ENCODE measurements at regions not wholly inside any gene's neighbourhood (a gene's known extent, or its start where the extent isn't known, plus 50 kb on each side); places are given as distances from the start of the nearest gene placed in this dataset.

DNA sequence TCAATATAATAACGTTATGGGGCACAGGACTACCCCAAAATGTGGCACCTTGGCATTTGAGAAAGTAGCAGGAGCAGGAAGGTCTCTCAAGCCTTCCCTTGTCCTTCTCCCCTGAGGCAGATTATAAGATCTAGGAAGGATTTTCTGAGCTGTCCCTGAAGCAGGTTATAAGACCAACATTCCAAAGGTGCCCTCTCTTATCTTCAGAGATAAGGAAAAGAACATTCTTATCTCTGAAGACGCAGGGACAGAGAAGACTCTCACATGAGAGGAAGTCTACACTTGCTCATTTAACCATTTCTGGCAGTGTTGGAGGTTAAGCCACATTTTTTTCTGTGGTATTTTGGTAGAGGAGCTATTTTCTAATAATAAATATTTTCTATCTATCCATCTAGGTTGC, 437.9 kb upstream of the MAOA start:
- Histone ChIP-seq H3K4me3 (ENCODE audit: low read length in 2 of 2) (no peak overlapping the region), H2AK5ac (ENCODE audit: low read depth, low read length) (no peak overlapping the region), H3K4me2 (ENCODE audit: insufficient read depth, low read length, poor library complexity, severe bottlenecking) (no peak overlapping the region), H3K4ac (ENCODE audit: low read length) (no peak overlapping the region), H3K9ac (ENCODE audit: low read depth, low read length, poor library complexity) (no peak overlapping the region), H4K91ac (ENCODE audit: low read depth, low read length, poor library complexity) (no peak overlapping the region), H3K18ac (ENCODE audit: low read length) (no peak overlapping the region), H2BK5ac (ENCODE audit: low read length) (no peak overlapping the region), H3K4me1 (ENCODE audit: control insufficient read depth in 2 of 2, insufficient read depth in 1 of 2, low read depth in 1 of 2, low read length in 2 of 2) (no peaks in the 10 kb centered on the region), H2BK120ac (ENCODE audit: low read depth, low read length) (no peak overlapping the region), H3K27me3 (ENCODE audit: control insufficient read depth in 3 of 3, insufficient read depth in 3 of 3, low read depth in 1 of 3, low read length in 3 of 3) (no peaks in the 10 kb centered on the region), H3K36me3 (replicated peaks in 1 of 2; ENCODE audit: control insufficient read depth in 2 of 2, insufficient read depth in 2 of 2, low read length in 2 of 2) (no peaks in the 10 kb centered on the region), H2BK15ac (ENCODE audit: low read length) (no peak overlapping the region), H3K27ac (replicated peaks; ENCODE audit: low read length) (no peak overlapping the region), H3K9me3 (replicated peaks in 1 of 2; ENCODE audit: control insufficient read depth in 2 of 2, insufficient read depth in 1 of 2, low read depth in 1 of 2, low read length in 2 of 2) (no peaks in the 10 kb centered on the region), H3K23ac (ENCODE audit: low read depth, low read length, poor library complexity) (no peak overlapping the region), H3K14ac (ENCODE audit: low read length) (no peak overlapping the region), H2AFZ (ENCODE audit: low read length) (no peak overlapping the region), H4K8ac (ENCODE audit: low read depth, low read length) (no peak overlapping the region), H3K79me1 (ENCODE audit: low read depth, low read length) (no peaks in the 10 kb centered on the region), H2BK12ac (ENCODE audit: low read length) (no peak overlapping the region)
- no peak for DNase-seq (ENCODE audit: low spot score)
- WGBS, 2 donors (ENCODE audit: extremely low coverage in 2 of 2, insufficient read length in 2 of 2, insufficient replicate concordance in 1 of 2): no CpG with 5 or more reads among the region's 2 CpGs

GRCh38 chrX:43224496-43224895, 431.6 kb upstream of the MAOA start:
- no peaks in the 10 kb centered on the region for H3K36me3 ChIP-seq (replicated peaks in 1 of 2; ENCODE audit: control insufficient read depth in 2 of 2, insufficient read depth in 2 of 2, low read length in 2 of 2)
- no peak overlapping the region for H4K91ac ChIP-seq (ENCODE audit: low read depth, low read length, poor library complexity)
- H2BK12ac ChIP-seq (ENCODE audit: low read length): no peak overlapping the region
- no peaks in the 10 kb centered on the region for H3K79me1 ChIP-seq (ENCODE audit: low read depth, low read length)
- no peaks in the 10 kb centered on the region for H3K4me1 ChIP-seq (ENCODE audit: control insufficient read depth in 2 of 2, insufficient read depth in 1 of 2, low read depth in 1 of 2, low read length in 2 of 2)
- H2AFZ ChIP-seq (ENCODE audit: low read length): no peak overlapping the region
- no peak overlapping the region for H2BK120ac ChIP-seq (ENCODE audit: low read depth, low read length)
- no peak overlapping the region for H3K18ac ChIP-seq (ENCODE audit: low read length)
- no peak overlapping the region for H3K4me2 ChIP-seq (ENCODE audit: insufficient read depth, low read length, poor library complexity, severe bottlenecking)
- H3K9me3 ChIP-seq (replicated peaks in 1 of 2; ENCODE audit: control insufficient read depth in 2 of 2, insufficient read depth in 1 of 2, low read depth in 1 of 2, low read length in 2 of 2): no peaks in the 10 kb centered on the region
- no peak overlapping the region for H3K9ac ChIP-seq (ENCODE audit: low read depth, low read length, poor library complexity)
- no peaks in the 10 kb centered on the region for H3K27me3 ChIP-seq (ENCODE audit: control insufficient read depth in 3 of 3, insufficient read depth in 3 of 3, low read depth in 1 of 3, low read length in 3 of 3)
- no peak overlapping the region for H2BK15ac ChIP-seq (ENCODE audit: low read length)
- H4K8ac ChIP-seq (ENCODE audit: low read depth, low read length): no peak overlapping the region
- H3K4me3 ChIP-seq (ENCODE audit: low read length in 2 of 2): no peak overlapping the region
- DNase-seq (ENCODE audit: low spot score): no peak
- H3K23ac ChIP-seq (ENCODE audit: low read depth, low read length, poor library complexity): no peak overlapping the region
- no peak overlapping the region for H3K4ac ChIP-seq (ENCODE audit: low read length)
- H2AK5ac ChIP-seq (ENCODE audit: low read depth, low read length): no peak overlapping the region
- H2BK5ac ChIP-seq (ENCODE audit: low read length): no peak overlapping the region
- H3K14ac ChIP-seq (ENCODE audit: low read length): no peak overlapping the region
- no peak overlapping the region for H3K27ac ChIP-seq (replicated peaks; ENCODE audit: low read length)

- Histone ChIP-seq H3K4ac (ENCODE audit: low read length) (no peak overlapping the region), H3K4me3 (ENCODE audit: low read length in 2 of 2) (no peak overlapping the region), H3K14ac (ENCODE audit: low read length) (no peak overlapping the region), H3K4me2 (ENCODE audit: insufficient read depth, low read length, poor library complexity, severe bottlenecking) (no peak overlapping the region), H2AK5ac (ENCODE audit: low read depth, low read length) (no peak overlapping the region), H3K9me3 (replicated peaks in 1 of 2; ENCODE audit: control insufficient read depth in 2 of 2, insufficient read depth in 1 of 2, low read depth in 1 of 2, low read length in 2 of 2) (no peaks in the 10 kb centered on the region), H2BK12ac (ENCODE audit: low read length) (no peak overlapping the region), H3K4me1 (ENCODE audit: control insufficient read depth in 2 of 2, insufficient read depth in 1 of 2, low read depth in 1 of 2, low read length in 2 of 2) (no peaks in the 10 kb centered on the region), H3K23ac (ENCODE audit: low read depth, low read length, poor library complexity) (no peak overlapping the region), H4K8ac (ENCODE audit: low read depth, low read length) (no peak overlapping the region), H3K79me1 (ENCODE audit: low read depth, low read length) (no peaks in the 10 kb centered on the region), H3K9ac (ENCODE audit: low read depth, low read length, poor library complexity) (no peak overlapping the region), H2BK5ac (ENCODE audit: low read length) (no peak overlapping the region), H3K18ac (ENCODE audit: low read length) (no peak overlapping the region), H3K27ac (replicated peaks; ENCODE audit: low read length) (no peak overlapping the region), H2AFZ (ENCODE audit: low read length) (no peak overlapping the region), H4K91ac (ENCODE audit: low read depth, low read length, poor library complexity) (no peak overlapping the region), H2BK15ac (ENCODE audit: low read length) (no peak overlapping the region), H2BK120ac (ENCODE audit: low read depth, low read length) (no peak overlapping the region), H3K36me3 (replicated peaks in 1 of 2; ENCODE audit: control insufficient read depth in 2 of 2, insufficient read depth in 2 of 2, low read length in 2 of 2) (no peaks in the 10 kb centered on the region), H3K27me3 (ENCODE audit: control insufficient read depth in 3 of 3, insufficient read depth in 3 of 3, low read depth in 1 of 3, low read length in 3 of 3) (no peaks in the 10 kb centered on the region)
- no peak for DNase-seq (ENCODE audit: low spot score)
- no CpG with 5 or more reads among the region's 3 CpGs for WGBS, 2 donors (ENCODE audit: extremely low coverage in 2 of 2, insufficient read length in 2 of 2, insufficient replicate concordance in 1 of 2)
Measured at GRCh38 chrX:43225626-43226328, 430.3 kb upstream of the MAOA start.

GRCh38 chrX:43238461-43238945, 417.6 kb upstream of the MAOA start:
- Histone ChIP-seq H2BK12ac (ENCODE audit: low read length) (no peak overlapping the region), H3K27ac (replicated peaks; ENCODE audit: low read length) (no peak overlapping the region), H3K36me3 (replicated peaks in 1 of 2; ENCODE audit: control insufficient read depth in 2 of 2, insufficient read depth in 2 of 2, low read length in 2 of 2) (no peaks in the 10 kb centered on the region), H3K27me3 (ENCODE audit: control insufficient read depth in 3 of 3, insufficient read depth in 3 of 3, low read depth in 1 of 3, low read length in 3 of 3) (no peaks in the 10 kb centered on the region), H2AFZ (ENCODE audit: low read length) (no peak overlapping the region), H2AK5ac (ENCODE audit: low read depth, low read length) (no peak overlapping the region), H3K18ac (ENCODE audit: low read length) (no peak overlapping the region), H3K4ac (ENCODE audit: low read length) (no peak overlapping the region), H3K14ac (ENCODE audit: low read length) (no peak overlapping the region), H3K9me3 (replicated peaks in 1 of 2; ENCODE audit: control insufficient read depth in 2 of 2, insufficient read depth in 1 of 2, low read depth in 1 of 2, low read length in 2 of 2) (no peaks in the 10 kb centered on the region), H3K4me1 (ENCODE audit: control insufficient read depth in 2 of 2, insufficient read depth in 1 of 2, low read depth in 1 of 2, low read length in 2 of 2) (no peaks in the 10 kb centered on the region), H4K8ac (ENCODE audit: low read depth, low read length) (no peak overlapping the region), H2BK5ac (ENCODE audit: low read length) (no peak overlapping the region), H2BK15ac (ENCODE audit: low read length) (no peak overlapping the region), H4K91ac (ENCODE audit: low read depth, low read length, poor library complexity) (no peak overlapping the region), H2BK120ac (ENCODE audit: low read depth, low read length) (no peak overlapping the region), H3K4me3 (ENCODE audit: low read length in 2 of 2) (no peak overlapping the region), H3K9ac (ENCODE audit: low read depth, low read length, poor library complexity) (no peak overlapping the region), H3K4me2 (ENCODE audit: insufficient read depth, low read length, poor library complexity, severe bottlenecking) (no peak overlapping the region), H3K79me1 (ENCODE audit: low read depth, low read length) (no peaks in the 10 kb centered on the region), H3K23ac (ENCODE audit: low read depth, low read length, poor library complexity) (no peak overlapping the region)
- WGBS, 2 donors (ENCODE audit: extremely low coverage in 2 of 2, insufficient read length in 2 of 2, insufficient replicate concordance in 1 of 2): no CpG with 5 or more reads among the region's 1 CpG
- DNase-seq (ENCODE audit: low spot score): no peak
